Caki2 (cell line): ENCODE measurements at regions not wholly inside any gene's neighbourhood (a gene's known extent, or its start where the extent isn't known, plus 50 kb on each side); places are given as distances from the start of the nearest gene placed in this dataset.
A peak's percentile ranks its signal among the peaks of the same experiment; 100 is the strongest.
"Not testable (repeated sequence)": the region's sequence is repeated elsewhere in the genome, so short reads cannot be mapped to it uniquely, and the experiment has no call there.

Experiments used
- DNase-seq: peaks from one replicate; pipeline ENCODE4 v3.0.0-alpha.2; 2015; ENCODE audit warnings: low read depth
- in situ Hi-C: cut with HindIII; loops from 2 replicates; pipeline ENCODE4 v1.10.0; 2016; ENCODE audit warnings: low sequenced_read_pairs, low pct_unique_long_range_greater_than_20kb, mixed read lengths

DNA sequence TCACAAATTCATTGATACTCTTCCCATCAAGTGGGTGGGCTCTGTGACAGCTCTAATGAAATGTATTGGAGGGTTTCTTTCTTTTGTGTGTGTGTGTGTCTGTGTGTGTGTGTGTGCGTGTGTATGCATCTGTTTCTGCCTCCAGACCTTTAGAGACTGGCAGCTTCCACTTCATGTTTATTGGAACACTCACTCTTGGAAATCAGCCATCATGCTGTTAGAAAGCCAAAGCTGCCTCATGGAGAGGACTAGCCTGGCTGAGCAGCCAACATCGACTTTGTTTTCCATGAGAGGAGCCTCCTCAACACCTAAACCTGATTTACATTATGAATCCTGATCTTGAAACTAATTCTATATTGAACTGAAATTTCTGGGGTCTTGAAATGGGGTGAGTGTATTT, 128.5 kb upstream of the FAM174A start:
- DNase-seq = no peak
- in situ Hi-C loops = no loop called here

DNA sequence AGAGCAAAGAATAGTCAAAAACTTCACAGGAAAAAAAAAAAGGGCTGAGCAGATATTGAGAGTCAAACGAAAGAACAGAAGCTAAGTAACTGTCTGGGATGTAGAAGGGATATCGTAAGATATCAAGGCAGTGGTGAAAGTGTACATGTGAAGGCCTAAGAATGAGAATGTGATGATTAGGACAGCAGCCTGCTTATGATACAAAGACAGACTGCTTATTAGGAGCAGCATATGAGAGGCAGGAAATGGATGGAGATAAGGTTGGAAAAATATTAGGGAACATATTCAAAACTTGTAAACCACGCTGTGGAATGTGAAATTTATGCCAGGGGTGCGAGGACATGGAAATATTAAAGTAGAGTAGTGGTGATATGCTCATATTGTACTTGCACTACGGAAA, 133.1 kb upstream of the FAM174A start:
- DNase-seq = no peak
- in situ Hi-C loops = no loop called here

GRCh38 chr5:100401149-100401548, 134.0 kb upstream of the FAM174A start:
- in situ Hi-C loops = no loop called here
- DNase-seq = no peak

GRCh38 chr5:100398815-100399214, 136.4 kb upstream of the FAM174A start:
- DNase-seq, in situ Hi-C loops: not testable (repeated sequence)

GRCh38 chr5:100379254-100379858, 155.8 kb upstream of the FAM174A start:
- DNase-seq, in situ Hi-C loops: not testable (repeated sequence)

DNA sequence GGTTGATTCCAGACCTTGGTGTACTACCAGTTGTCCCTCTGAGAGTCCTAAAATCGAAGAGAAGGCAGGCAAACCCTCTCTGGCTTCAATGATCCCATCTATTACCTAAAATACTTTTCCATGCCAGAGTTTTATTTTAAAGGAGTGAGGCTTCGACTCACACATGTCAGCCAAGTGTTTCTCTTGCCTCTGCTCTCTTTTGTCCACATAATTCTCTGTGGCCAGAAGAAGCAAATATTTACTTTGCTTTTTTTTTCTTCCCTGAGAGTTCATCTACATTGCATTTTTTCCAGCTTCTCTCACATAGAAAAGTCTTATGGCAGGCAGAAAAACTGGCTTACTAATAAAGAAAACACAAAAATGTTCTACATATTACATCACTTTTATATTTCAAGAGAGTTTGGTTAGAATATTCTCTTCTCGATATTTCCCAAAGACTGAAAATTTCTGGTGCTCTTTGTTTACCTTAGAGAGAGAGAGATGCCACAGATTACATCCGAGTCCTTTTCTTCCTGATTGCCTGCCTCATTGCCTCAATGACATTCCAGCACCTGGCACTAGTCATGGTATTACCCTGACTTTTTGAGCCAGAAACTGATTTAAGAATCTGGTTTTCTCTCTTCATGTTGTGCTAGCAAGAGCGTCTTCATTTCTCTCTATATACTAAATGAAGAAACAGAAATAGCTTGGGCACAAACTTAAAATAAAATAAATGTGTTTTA, 170.3 kb upstream of the FAM174A start:
- peak; percentile 26 for DNase-seq
- in situ Hi-C loops = not testable (repeated sequence)

DNA sequence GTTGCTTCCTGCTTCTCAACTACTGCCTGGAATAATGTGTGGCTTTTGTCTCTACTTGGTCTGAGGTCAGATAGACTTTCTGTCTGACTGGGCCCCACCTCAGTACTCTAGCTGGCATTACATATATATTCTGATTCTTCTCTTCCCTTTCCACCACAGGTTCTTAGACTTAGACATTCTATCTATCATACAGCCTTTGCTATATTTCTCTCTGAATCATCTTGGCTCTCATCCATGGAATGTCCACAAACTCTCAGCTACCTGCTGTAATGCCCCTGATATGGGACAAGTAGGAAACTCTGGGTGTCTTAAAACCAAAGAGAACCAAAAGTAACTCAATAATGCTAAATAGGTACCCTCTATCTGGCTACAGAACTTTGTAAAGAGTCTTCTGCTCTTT, 170.8 kb upstream of the FAM174A start:
- DNase-seq, in situ Hi-C loops: not testable (repeated sequence)

DNA sequence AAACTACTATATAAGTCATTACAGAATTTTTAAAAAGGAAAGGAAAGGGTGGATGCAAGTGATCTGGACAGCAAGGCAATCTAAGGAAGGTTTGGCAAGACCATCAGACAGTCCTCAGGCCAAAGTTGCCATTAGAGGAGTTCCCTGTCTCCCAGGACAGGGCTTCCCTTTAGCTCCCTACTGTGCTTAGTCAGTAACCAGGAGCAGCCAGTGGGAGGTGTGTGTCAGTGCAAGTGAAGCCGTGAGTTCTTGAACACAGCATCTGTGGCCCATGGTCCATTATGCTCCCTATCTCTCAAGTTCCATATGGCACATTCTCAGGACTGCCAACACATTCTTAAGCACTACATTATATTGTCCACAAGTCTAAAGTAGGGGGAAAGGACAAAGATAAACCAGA, 175.2 kb upstream of the FAM174A start:
- DNase-seq, in situ Hi-C loops: not testable (repeated sequence)

DNA sequence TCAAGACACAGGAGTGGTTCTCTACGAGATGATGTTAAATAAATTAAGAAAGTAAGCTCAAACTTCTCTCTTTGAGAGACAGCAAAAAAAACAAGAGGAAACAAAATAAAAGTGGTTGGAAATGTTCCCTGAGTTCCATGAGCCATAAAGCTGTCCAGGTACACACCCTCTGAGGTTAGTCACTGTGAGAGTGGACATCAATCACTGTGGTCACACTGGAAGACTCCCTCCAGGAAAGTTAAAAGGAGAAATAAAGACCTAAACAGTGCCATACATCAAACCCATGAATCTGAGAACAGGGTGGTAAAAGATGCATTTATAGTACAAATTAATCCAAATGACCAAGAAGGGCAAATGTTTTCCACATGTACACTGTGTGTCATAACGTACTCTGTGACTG, 188.9 kb upstream of the FAM174A start:
- DNase-seq, in situ Hi-C loops: not testable (repeated sequence)

DNA sequence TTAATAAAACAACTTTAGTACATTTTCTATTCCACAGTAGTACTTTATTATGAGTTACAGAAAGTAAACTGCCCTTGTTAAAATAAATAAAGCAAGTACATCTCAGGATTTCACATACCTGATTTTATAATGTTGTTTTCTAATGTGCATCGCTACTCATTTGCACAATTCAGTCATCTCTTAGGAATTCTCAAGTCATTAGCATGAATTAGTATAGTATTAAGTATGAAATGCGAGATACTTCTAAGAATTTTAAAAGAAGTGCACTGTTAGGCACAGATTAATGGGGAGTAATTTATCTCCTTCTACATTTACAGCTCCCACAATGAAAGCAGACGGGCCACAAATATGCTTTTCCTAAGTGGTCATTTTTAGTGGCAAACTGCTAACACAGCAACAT, 193.7 kb upstream of the FAM174A start:
- in situ Hi-C loops, DNase-seq: not testable (repeated sequence)

DNA sequence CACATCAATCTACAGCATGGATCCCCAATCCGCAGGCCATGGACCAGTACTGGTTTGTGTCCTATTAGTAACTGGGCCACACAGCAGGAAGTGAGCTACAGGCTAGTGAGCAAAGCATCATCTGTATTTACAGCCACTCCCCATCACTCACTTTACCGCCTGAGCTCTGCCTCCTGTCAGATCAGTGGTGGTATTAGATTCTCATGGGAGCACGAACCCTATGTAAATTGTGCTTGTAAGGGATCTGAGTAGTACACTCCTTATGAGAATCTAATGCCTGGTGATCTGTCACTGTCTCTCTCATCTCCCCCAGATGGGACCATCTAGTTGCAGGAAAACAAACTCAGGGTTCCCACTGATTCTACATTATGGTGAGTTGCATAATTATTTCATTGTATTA, 212.7 kb upstream of the FAM174A start:
- in situ Hi-C loops = no loop called here
- no peak for DNase-seq

DNA sequence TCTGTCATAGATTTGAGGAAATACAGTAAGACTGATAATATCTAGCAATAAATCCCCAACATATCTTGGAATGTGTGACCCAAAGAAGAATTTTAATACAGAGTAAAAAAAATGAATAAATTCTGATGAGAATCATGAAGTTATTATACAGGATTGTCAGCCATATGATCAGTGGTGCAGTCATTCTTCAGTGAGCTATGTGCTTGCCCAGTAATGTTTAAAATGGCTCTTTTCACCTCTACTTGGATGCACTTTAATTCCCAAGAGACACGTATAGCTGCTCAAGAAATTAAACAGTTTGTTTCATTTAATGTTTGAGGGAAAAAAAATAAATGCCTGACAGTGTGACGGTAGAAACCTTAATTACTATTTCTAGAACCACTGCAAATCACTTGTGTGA, 215.3 kb upstream of the FAM174A start:
- DNase-seq = no peak
- in situ Hi-C loops = no loop called here

- in situ Hi-C loops = no loop called here
- no peak for DNase-seq
Measured at GRCh38 chr5:100313657-100314056, 221.5 kb upstream of the FAM174A start.

GRCh38 chr5:100311806-100312205, 223.4 kb upstream of the FAM174A start:
- in situ Hi-C loops = no loop called here
- DNase-seq = peak; percentile 0

DNA sequence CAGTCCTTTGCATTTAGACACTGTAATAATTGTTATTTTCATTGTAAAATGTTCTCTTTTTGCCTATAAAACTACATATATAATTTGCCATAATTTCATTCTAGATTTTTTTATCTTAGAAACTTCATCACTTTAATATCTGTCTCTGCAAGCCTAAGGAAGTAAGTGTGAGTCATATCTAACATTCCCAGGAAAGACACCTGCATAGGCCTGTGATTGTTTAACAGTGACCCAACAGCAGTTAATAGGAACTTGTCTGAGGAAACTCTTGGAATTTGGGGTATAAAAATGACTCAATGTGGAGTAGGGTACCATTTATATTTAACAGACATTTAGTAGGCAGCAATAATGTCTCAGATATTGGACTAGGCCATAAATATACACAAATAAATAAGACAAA, 229.2 kb upstream of the FAM174A start:
- in situ Hi-C loops = no loop called here

GRCh38 chr5:100303216-100303615, 232.0 kb upstream of the FAM174A start:
- in situ Hi-C loops = no loop called here
- no peak for DNase-seq

More for the DNA sequence above, 229.2 kb upstream of the FAM174A start:
- DNase-seq = no peak

DNA sequence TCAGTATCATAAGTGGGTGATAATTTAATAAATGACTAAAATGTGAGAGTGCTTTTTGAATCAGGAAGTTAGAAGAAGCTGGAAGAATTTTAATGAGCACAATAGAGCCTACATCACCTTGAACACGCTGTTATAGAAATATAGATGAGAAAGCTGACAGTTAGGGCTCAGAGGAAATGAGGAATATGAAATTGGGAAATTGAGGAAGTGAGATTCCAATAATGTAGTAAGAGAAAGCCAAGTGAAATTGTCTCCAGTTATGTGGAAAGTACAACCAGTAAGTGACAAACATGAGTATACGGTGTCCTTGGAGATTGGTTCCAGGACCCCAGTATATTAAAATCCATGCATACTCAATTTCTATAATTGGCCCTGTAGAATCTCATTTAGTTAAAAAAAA, 235.9 kb upstream of the FAM174A start:
- no peak for DNase-seq
- in situ Hi-C loops = no loop called here

DNA sequence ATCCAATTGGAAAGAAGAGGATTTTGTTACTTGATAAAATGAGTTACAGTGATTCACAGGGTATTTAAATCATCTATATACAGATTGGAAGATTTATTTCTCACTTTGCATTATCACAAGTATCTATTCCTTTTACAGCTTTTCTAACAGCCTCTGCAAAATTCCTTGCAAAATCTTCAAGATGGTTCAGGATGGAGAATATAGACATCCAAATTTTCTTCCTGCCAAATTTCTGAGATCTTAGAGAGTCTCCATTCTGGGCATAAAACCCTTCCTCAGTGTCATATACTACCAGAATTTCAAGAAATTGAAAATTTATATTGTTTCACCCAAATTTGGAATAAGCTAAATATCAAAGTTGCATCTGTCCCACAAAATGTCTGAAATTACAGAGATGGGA, 259.1 kb upstream of the FAM174A start:
- no peak for DNase-seq
- in situ Hi-C loops = no loop called here

GRCh38 chr5:100275631-100276030, 259.5 kb upstream of the FAM174A start:
- in situ Hi-C loops = no loop called here
- no peak for DNase-seq
